Esophagus muscularis mucosa (tissue), 4 donors: ENCODE measurements at regions not wholly inside any gene's neighbourhood (a gene's known extent, or its start where the extent isn't known, plus 50 kb on each side); places are given as distances from the start of the nearest gene placed in this dataset.

ENCODE experiments used
- DNase-seq: peaks from one replicate; pipeline ENCODE4 v3.0.0-alpha.2; 2017; ENCODE audit errors: extremely low spot score
- H3K27ac ChIP-seq, 4 donors: fragments of 200-600 bp; sonication (generic); replicated peaks in 1 of 4; 1 replicate in 3 of 4; 2 replicates in 1 of 4; pipeline ENCODE4 v1.5.1; 2016 to 2019; ENCODE audit warnings: mild to moderate bottlenecking in 1 of 4
- H3K27me3 ChIP-seq, 4 donors: fragments of 200-600 bp; sonication (generic); one replicate each; pipeline versions ENCODE4 v1.5.1 to v1.6.0; 2016 to 2019
- H3K36me3 ChIP-seq, 4 donors: fragments of 200-600 bp; sonication (generic); one replicate each; pipeline ENCODE4 v1.5.1; 2016 to 2019
- H3K4me1 ChIP-seq, 4 donors: fragments of 200-600 bp; sonication (generic); one replicate each; pipeline ENCODE4 v1.5.1; 2016 to 2019
- H3K4me3 ChIP-seq, 4 donors: fragments of 200-600 bp; sonication (generic); 1 replicate in 2 of 4; 2 replicates in 2 of 4; pipeline ENCODE4 v1.5.1; 2016 to 2019; ENCODE audit warnings: mild to moderate bottlenecking in 4 of 4, moderate library complexity in 1 of 4
- H3K9me3 ChIP-seq, 4 donors: fragments of 200-600 bp; sonication (generic); 1 replicate in 3 of 4; 2 replicates in 1 of 4; pipeline ENCODE4 v1.5.1; 2016 to 2019
- EP300 ChIP-seq: sonication (generic); formaldehyde crosslinking; IDR thresholded peaks from one replicate; pipeline ENCODE4 v1.6.1; 2017; ENCODE audit warnings: antibody characterized with exemption
- POLR2A ChIP-seq: fragments of 450-650 bp; IDR thresholded peaks from one replicate; pipeline ENCODE4 v1.6.1; 2017; ENCODE audit warnings: antibody characterized with exemption, moderate library complexity, mild to moderate bottlenecking, low read depth
- POLR2AphosphoS5 ChIP-seq, 2 donors: sonication (generic); formaldehyde crosslinking; IDR thresholded peaks; one replicate each; pipeline ENCODE4 v1.6.1; 2017; ENCODE audit warnings: antibody characterized with exemption in 2 of 2
- WGBS: methylation state at CpG from one replicate; pipeline ENCODE4 v1.1.5; 2018; 5-methylcytosine and 5-hydroxymethylcytosine counted together
- intact Hi-C: fragments of 100-400 bp; cut with DNase I; formaldehyde crosslinking; loops from one replicate; pipeline ENCODE4 v1.15.1; 2023
- TF ChIP-seq, protein P1 (sequence below), 3 experiments: fragments of 200-600 bp in 2 of 3; fragments of 450-650 bp in 1 of 3; sonication (generic) in 2 of 3; IDR thresholded peaks; one replicate each; pipeline ENCODE4 v1.5.1; 2017 to 2019; ENCODE audit warnings: antibody characterized with exemption in 3 of 3, mild to moderate bottlenecking in 2 of 3, moderate library complexity in 1 of 3

- Histone ChIP-seq H3K27me3 (no peaks in the 10 kb centered on the region), H3K4me1 (peaks cover 0 to 13% (median 10%) of the 10 kb centered on the region in 4 donors), H3K36me3 (no peaks in the 10 kb centered on the region), H3K4me3 (no peak overlapping the region), H3K9me3 (no peaks in the 10 kb centered on the region), H3K27ac (no peak overlapping the region)
- no peak for TF ChIP-seq POLR2A
- TF ChIP-seq, protein P1, sequence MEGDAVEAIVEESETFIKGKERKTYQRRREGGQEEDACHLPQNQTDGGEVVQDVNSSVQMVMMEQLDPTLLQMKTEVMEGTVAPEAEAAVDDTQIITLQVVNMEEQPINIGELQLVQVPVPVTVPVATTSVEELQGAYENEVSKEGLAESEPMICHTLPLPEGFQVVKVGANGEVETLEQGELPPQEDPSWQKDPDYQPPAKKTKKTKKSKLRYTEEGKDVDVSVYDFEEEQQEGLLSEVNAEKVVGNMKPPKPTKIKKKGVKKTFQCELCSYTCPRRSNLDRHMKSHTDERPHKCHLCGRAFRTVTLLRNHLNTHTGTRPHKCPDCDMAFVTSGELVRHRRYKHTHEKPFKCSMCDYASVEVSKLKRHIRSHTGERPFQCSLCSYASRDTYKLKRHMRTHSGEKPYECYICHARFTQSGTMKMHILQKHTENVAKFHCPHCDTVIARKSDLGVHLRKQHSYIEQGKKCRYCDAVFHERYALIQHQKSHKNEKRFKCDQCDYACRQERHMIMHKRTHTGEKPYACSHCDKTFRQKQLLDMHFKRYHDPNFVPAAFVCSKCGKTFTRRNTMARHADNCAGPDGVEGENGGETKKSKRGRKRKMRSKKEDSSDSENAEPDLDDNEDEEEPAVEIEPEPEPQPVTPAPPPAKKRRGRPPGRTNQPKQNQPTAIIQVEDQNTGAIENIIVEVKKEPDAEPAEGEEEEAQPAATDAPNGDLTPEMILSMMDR (IDR thresholded peaks at IDR 0.05), result no peak
- TF ChIP-seq EP300, result no peak
- no peak for TF ChIP-seq POLR2AphosphoS5 (IDR thresholded peaks at IDR 0.05)
- DNase-seq, result no peak
- 87% methylated on average over 4 of the region's 4 CpGs for WGBS
- intact Hi-C loops, result no loop called here
Observed at GRCh38 chr7:84941936-84942335, 244.9 kb downstream of the SEMA3D start.

DNA sequence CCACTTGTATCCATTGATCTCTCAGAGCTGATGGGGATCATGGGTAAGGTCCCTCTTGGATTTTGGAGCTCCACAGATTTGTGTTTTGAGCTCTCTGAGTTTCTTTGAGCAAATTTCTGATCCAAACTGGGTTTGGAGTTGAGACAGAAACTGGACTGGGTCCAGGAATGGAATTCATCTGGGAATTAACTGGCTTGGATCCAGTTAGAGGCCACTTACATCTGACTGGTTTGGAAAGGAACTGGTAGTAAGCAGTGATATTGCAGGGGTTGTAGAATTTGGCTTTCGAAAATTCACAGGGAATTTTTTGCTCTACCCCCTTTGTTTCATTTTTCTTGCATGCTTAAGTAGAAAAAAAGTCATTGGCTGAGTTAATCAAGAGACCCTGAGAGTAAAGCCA is 245.6 kb downstream of the SEMA3D start:
- no peak overlapping the region for H3K27ac ChIP-seq
- intact Hi-C loops, result no loop called here
- 87% methylated on average over 1 of the region's 1 CpG for WGBS
- no peaks in the 10 kb centered on the region for H3K27me3 ChIP-seq
- H3K4me1 ChIP-seq, result peaks cover 0 to 13% (median 10%) of the 10 kb centered on the region in 4 donors
- no peaks in the 10 kb centered on the region for H3K36me3 ChIP-seq
- DNase-seq, result no peak
- H3K4me3 ChIP-seq, result no peak overlapping the region
- TF ChIP-seq, protein P1 (IDR thresholded peaks at IDR 0.05), result no peak
- TF ChIP-seq POLR2AphosphoS5 (IDR thresholded peaks at IDR 0.05) (no peak), POLR2A (no peak), EP300 (no peak)
- no peaks in the 10 kb centered on the region for H3K9me3 ChIP-seq

DNA sequence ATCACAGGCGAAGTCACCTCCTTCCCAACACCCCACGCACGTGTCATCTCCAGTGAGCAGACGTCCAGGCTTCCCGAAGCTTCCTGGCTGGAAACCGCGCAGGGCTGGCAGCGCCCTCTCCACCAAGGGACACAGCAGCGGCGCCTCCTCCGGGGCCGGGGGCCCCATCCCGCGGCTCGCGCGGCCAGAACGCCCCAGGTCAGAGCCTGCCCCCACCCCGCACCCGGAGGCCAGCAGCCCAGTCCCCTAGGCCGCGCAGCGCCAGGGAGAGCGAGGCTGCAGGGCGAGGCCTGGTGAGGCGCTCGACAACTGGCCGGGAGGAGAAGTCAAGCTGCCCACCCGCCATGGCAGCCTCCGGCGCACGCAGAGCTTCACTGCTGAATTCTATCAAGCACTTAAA is 247.0 kb downstream of the SEMA3D start:
- TF ChIP-seq POLR2AphosphoS5 (IDR thresholded peaks at IDR 0.05) (no peak), EP300 (no peak), POLR2A (no peak)
- TF ChIP-seq, protein P1 (IDR thresholded peaks at IDR 0.05), result no peak
- Histone ChIP-seq H3K27me3 (no peaks in the 10 kb centered on the region), H3K9me3 (no peaks in the 10 kb centered on the region), H3K36me3 (no peaks in the 10 kb centered on the region), H3K27ac (no peak overlapping the region), H3K4me1 (peaks cover 0 to 13% (median 10%) of the 10 kb centered on the region in 4 donors), H3K4me3 (no peak overlapping the region)
- intact Hi-C loops, result no loop called here
- 96% methylated on average over 9 of the region's 32 CpGs for WGBS
- DNase-seq, result no peak

GRCh38 chr7:84939442-84939841 is 247.4 kb downstream of the SEMA3D start:
- 96% methylated on average over 7 of the region's 7 CpGs for WGBS
- no peak overlapping the region for H3K27ac ChIP-seq
- no peak for TF ChIP-seq POLR2AphosphoS5 (IDR thresholded peaks at IDR 0.05)
- TF ChIP-seq, protein P1 (IDR thresholded peaks at IDR 0.05), result no peak
- H3K4me3 ChIP-seq, result no peak overlapping the region
- H3K4me1 ChIP-seq, result peaks cover 0 to 13% (median 10%) of the 10 kb centered on the region in 4 donors
- no peaks in the 10 kb centered on the region for H3K36me3 ChIP-seq
- intact Hi-C loops, result no loop called here
- no peaks in the 10 kb centered on the region for H3K27me3 ChIP-seq
- DNase-seq, result no peak
- H3K9me3 ChIP-seq, result no peaks in the 10 kb centered on the region

DNA sequence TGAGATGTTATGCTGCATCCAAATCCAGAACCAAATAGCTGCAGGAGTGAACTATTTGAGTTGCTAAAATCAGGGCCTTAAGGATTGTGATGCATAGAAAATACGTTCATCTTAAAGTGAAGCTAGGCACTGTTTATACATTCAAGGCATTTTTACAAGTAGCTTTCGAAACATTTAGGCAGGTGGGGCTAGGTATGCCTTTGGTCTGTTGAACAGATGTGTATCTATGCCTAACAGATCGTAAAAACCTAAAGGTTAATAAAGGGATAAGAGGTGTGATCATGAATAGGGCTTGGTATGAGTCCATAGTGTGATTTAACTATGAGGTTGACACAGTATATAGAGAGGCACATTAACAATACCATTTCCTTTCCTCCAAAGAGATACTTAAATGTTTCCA is 262.5 kb downstream of the SEMA3D start:
- WGBS, result 88% methylated on average over 3 of the region's 3 CpGs
- intact Hi-C loops, result no loop called here
- DNase-seq, result no peak

More for the DNA sequence above, 262.5 kb downstream of the SEMA3D start:
- Histone ChIP-seq H3K4me3 (no peak overlapping the region), H3K27ac (no peak overlapping the region), H3K4me1 (peaks cover 0 to 6% (median 1%) of the 10 kb centered on the region in 4 donors), H3K36me3 (no peaks in the 10 kb centered on the region), H3K27me3 (no peaks in the 10 kb centered on the region), H3K9me3 (peaks cover 0 to 13% (median 4%) of the 10 kb centered on the region in 4 donors)
- TF ChIP-seq POLR2AphosphoS5 (IDR thresholded peaks at IDR 0.05) (no peak), EP300 (no peak), POLR2A (no peak)
- TF ChIP-seq, protein P1 (IDR thresholded peaks at IDR 0.05), result no peak
